GM12878 (cell line): ENCODE measurements at regions not wholly inside any gene's neighbourhood (a gene's known extent, or its start where the extent isn't known, plus 50 kb on each side); places are given as distances from the start of the nearest gene placed in this dataset.

Experiments
- NR2C2 ChIP-seq: IDR thresholded peaks from 2 replicates; pipeline ENCODE4 v1.6.1; 2011; ENCODE audit warnings: borderline replicate concordance, low read depth; ENCODE audit not compliant: control insufficient read depth, insufficient read length
- REST ChIP-seq: IDR thresholded peaks from 2 replicates; pipeline ENCODE4 v1.6.1; 2012; ENCODE audit warnings: mild to moderate bottlenecking, low read depth, low read length
- YBX1 ChIP-seq: fragments of 450-650 bp; IDR thresholded peaks from 2 replicates; pipeline ENCODE4 v1.6.1; 2016; ENCODE audit warnings: antibody characterized with exemption
- TF ChIP-seq, protein P1 (sequence below): fragments of 450-650 bp; IDR thresholded peaks from 2 replicates; pipeline ENCODE4 v1.6.1; 2018; ENCODE audit warnings: mild to moderate bottlenecking, low read depth, moderate library complexity; ENCODE audit not compliant: partially characterized antibody
- TF ChIP-seq, protein P2 (sequence below), 3 experiments: IDR thresholded peaks in 2 of 3; conservative IDR thresholded peaks in 1 of 3; 2 replicates each; pipeline ENCODE4 v1.5.1; 2011; ENCODE audit warnings: low read depth in 3 of 3, low read length in 3 of 3, mild to moderate bottlenecking in 3 of 3, control low read depth in 2 of 3, moderate library complexity in 2 of 3, inconsistent platforms in 1 of 3, mixed read lengths in 1 of 3; ENCODE audit not compliant: control insufficient read depth in 2 of 3, insufficient read depth in 1 of 3; ENCODE audit errors: extremely low read depth in 1 of 3

DNA sequence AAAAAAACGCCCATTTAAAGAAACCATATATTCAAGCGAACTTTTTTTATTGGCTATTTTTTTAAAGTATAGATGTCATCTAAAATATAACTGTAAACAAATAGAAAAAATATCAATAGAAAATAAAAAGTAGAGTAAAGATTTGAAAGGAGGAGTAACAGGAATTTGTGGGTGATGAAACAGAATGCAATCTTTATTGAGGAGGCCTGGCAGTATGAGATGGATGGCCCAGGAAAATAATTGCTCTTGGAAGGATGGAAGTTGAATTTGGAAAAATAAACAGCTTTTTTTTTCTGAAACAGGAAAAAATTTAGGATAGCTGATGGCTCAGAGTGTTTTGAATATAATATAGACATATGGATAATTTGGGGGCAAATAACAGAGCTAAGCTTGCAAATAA is 219.0 kb downstream of the CASP12 start:
- TF ChIP-seq, protein P1, sequence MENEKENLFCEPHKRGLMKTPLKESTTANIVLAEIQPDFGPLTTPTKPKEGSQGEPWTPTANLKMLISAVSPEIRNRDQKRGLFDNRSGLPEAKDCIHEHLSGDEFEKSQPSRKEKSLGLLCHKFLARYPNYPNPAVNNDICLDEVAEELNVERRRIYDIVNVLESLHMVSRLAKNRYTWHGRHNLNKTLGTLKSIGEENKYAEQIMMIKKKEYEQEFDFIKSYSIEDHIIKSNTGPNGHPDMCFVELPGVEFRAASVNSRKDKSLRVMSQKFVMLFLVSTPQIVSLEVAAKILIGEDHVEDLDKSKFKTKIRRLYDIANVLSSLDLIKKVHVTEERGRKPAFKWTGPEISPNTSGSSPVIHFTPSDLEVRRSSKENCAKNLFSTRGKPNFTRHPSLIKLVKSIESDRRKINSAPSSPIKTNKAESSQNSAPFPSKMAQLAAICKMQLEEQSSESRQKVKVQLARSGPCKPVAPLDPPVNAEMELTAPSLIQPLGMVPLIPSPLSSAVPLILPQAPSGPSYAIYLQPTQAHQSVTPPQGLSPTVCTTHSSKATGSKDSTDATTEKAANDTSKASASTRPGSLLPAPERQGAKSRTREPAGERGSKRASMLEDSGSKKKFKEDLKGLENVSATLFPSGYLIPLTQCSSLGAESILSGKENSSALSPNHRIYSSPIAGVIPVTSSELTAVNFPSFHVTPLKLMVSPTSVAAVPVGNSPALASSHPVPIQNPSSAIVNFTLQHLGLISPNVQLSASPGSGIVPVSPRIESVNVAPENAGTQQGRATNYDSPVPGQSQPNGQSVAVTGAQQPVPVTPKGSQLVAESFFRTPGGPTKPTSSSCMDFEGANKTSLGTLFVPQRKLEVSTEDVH, result no peak
- no peak for TF ChIP-seq REST
- TF ChIP-seq, protein P2, sequence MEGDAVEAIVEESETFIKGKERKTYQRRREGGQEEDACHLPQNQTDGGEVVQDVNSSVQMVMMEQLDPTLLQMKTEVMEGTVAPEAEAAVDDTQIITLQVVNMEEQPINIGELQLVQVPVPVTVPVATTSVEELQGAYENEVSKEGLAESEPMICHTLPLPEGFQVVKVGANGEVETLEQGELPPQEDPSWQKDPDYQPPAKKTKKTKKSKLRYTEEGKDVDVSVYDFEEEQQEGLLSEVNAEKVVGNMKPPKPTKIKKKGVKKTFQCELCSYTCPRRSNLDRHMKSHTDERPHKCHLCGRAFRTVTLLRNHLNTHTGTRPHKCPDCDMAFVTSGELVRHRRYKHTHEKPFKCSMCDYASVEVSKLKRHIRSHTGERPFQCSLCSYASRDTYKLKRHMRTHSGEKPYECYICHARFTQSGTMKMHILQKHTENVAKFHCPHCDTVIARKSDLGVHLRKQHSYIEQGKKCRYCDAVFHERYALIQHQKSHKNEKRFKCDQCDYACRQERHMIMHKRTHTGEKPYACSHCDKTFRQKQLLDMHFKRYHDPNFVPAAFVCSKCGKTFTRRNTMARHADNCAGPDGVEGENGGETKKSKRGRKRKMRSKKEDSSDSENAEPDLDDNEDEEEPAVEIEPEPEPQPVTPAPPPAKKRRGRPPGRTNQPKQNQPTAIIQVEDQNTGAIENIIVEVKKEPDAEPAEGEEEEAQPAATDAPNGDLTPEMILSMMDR (IDR thresholded peaks at IDR 0.05 in 2 of 3, conservative IDR thresholded peaks at IDR 0.05 in 1 of 3; ENCODE audit: control insufficient read depth in 2 of 3, extremely low read depth in 1 of 3, insufficient read depth in 1 of 3, low read depth in 3 of 3, low read length in 3 of 3), result no peak
- TF ChIP-seq NR2C2, result no peak
- TF ChIP-seq YBX1, result no peak
